IMR-90 (cell line): ENCODE measurements at regions not wholly inside any gene's neighbourhood (a gene's known extent, or its start where the extent isn't known, plus 50 kb on each side); places are given as distances from the start of the nearest gene placed in this dataset.

ENCODE experiments used
- ATAC-seq: fragments of 200-7000 bp; cut with Tn5 transposase; 2 replicates; pipeline ENCODE4 v1.9.1; 2020; ENCODE audit warnings: low read depth, mild to moderate bottlenecking, moderate library complexity
- BruUV-seq: library from RNA; stranded (reverse); fragments of 400-500 nt; replicated peaks from 2 replicates; lab custom pipeline; 2021; lab: Mats Ljungman, UMichigan
- CTCF ChIA-PET: fragments of 300-600 bp; formaldehyde crosslinking; extraction: SDS; loops from one replicate; lab custom pipeline; 2021; ENCODE audit warnings: antibody characterized with exemption; lab: Yijun Ruan, JAX
- POLR2A ChIA-PET: fragments of 300-600 bp; sonication (Branson Sonifier 250); formaldehyde crosslinking; loops from one replicate; lab custom pipeline; 2022; ENCODE audit warnings: antibody characterized with exemption; ENCODE audit not compliant: unreplicated experiment; lab: Charles Lee
- DNase-seq: peaks from one replicate; pipeline ENCODE4 v3.0.0; 2013
- H2AFZ ChIP-seq: replicated peaks from 2 replicates; pipeline ENCODE3; 2013; ENCODE audit warnings: low read length, mild to moderate bottlenecking; ENCODE audit not compliant: poor library complexity
- H2AK5ac ChIP-seq: 2 replicates; pipeline ENCODE4 v1.6.1; 2013; ENCODE audit warnings: low read depth, low read length, inconsistent platforms
- H2AK9ac ChIP-seq: replicated peaks from 2 replicates; pipeline ENCODE3; 2013; ENCODE audit warnings: mild to moderate bottlenecking, low read depth, low read length, moderate library complexity; ENCODE audit not compliant: poor library complexity
- H2BK120ac ChIP-seq: 2 replicates; pipeline ENCODE4 v1.6.1; 2013; ENCODE audit warnings: low read depth, low read length, inconsistent platforms
- H2BK15ac ChIP-seq: 3 replicates; pipeline ENCODE4 v1.6.1; 2013; ENCODE audit warnings: low read depth, low read length, inconsistent platforms
- H2BK20ac ChIP-seq: 2 replicates; pipeline ENCODE4 v1.6.1; 2013; ENCODE audit warnings: low read depth, mild to moderate bottlenecking, inconsistent platforms, low read length, moderate library complexity
- H2BK5ac ChIP-seq: 2 replicates; pipeline ENCODE4 v1.6.1; 2013; ENCODE audit warnings: mild to moderate bottlenecking, low read depth, low read length, inconsistent platforms; ENCODE audit not compliant: poor library complexity, severe bottlenecking
- H3K14ac ChIP-seq: replicated peaks from 2 replicates; pipeline ENCODE4 v1.6.1; 2013; ENCODE audit warnings: low read depth, low read length, inconsistent platforms
- H3K18ac ChIP-seq: 2 replicates; pipeline ENCODE4 v1.6.1; 2013; ENCODE audit warnings: low read depth, low read length, control low read depth
- H3K23ac ChIP-seq: 2 replicates; pipeline ENCODE4 v1.6.1; 2013; ENCODE audit warnings: low read depth, low read length, inconsistent platforms
- H3K27ac ChIP-seq: 2 replicates; pipeline ENCODE4 v1.5.1; 2013; ENCODE audit warnings: mild to moderate bottlenecking, control low read depth, low read length; ENCODE audit not compliant: insufficient read depth
- H3K27me3 ChIP-seq: 2 replicates; pipeline ENCODE4 v1.6.1; 2013; ENCODE audit warnings: low read length; ENCODE audit not compliant: control insufficient read depth, insufficient read depth
- H3K36me3 ChIP-seq: 2 replicates; pipeline ENCODE4 v1.6.1; 2013; ENCODE audit warnings: low read length, mixed read lengths; ENCODE audit not compliant: control insufficient read depth, insufficient read depth
- H3K4ac ChIP-seq: 2 replicates; pipeline ENCODE4 v1.6.1; 2013; ENCODE audit warnings: low read depth, low read length, inconsistent platforms
- H3K4me1 ChIP-seq: 2 replicates; pipeline ENCODE4 v1.6.1; 2013; ENCODE audit warnings: low read length, mixed read lengths; ENCODE audit not compliant: control insufficient read depth, insufficient read depth
- H3K4me2 ChIP-seq: 2 replicates; pipeline ENCODE4 v1.6.1; 2013; ENCODE audit warnings: low read depth, mild to moderate bottlenecking, control low read depth, low read length, moderate library complexity
- H3K4me3 ChIP-seq: 2 replicates; pipeline ENCODE4 v1.5.1; 2013; ENCODE audit warnings: low read depth, mild to moderate bottlenecking, control low read depth, low read length, moderate library complexity; ENCODE audit not compliant: insufficient read depth
- H3K56ac ChIP-seq: 2 replicates; pipeline ENCODE4 v1.6.1; 2013; ENCODE audit warnings: low read length, inconsistent platforms; ENCODE audit not compliant: insufficient read depth; ENCODE audit errors: extremely low read depth
- H3K79me1 ChIP-seq, 2 experiments: 2 replicates each; pipeline ENCODE4 v1.6.1; 2013; ENCODE audit warnings: low read length in 2 of 2, inconsistent platforms in 1 of 2, low read depth in 1 of 2
- H3K9ac ChIP-seq: 2 replicates; pipeline ENCODE4 v1.6.1; 2013; ENCODE audit warnings: low read depth, low read length, control low read depth
- H3K9me1 ChIP-seq: 2 replicates; pipeline ENCODE4 v1.6.1; 2013; ENCODE audit warnings: low read length, inconsistent platforms; ENCODE audit not compliant: insufficient read depth
- H3K9me3 ChIP-seq: 2 replicates; pipeline ENCODE4 v1.6.1; 2013; ENCODE audit warnings: low read length; ENCODE audit not compliant: control insufficient read depth, insufficient read depth
- H4K20me1 ChIP-seq: 2 replicates; pipeline ENCODE4 v1.6.1; 2013; ENCODE audit warnings: low read length, inconsistent platforms; ENCODE audit not compliant: insufficient read depth
- H4K5ac ChIP-seq: 2 replicates; pipeline ENCODE4 v1.6.1; 2013; ENCODE audit warnings: mild to moderate bottlenecking, low read depth, low read length, control low read depth
- H4K8ac ChIP-seq, 2 experiments: 2 replicates each; pipeline ENCODE4 v1.6.1; 2013; ENCODE audit warnings: low read depth in 2 of 2, low read length in 2 of 2, control low read depth in 1 of 2, inconsistent platforms in 1 of 2
- H4K91ac ChIP-seq: 2 replicates; pipeline ENCODE4 v1.6.1; 2013; ENCODE audit warnings: low read depth, low read length, inconsistent platforms; ENCODE audit not compliant: insufficient read depth
- BHLHE40 ChIP-seq: fragments of 150-350 bp; IDR thresholded peaks from 2 replicates; pipeline ENCODE4 v1.6.1; 2016; ENCODE audit warnings: mild to moderate bottlenecking, low read depth, low read length
- CEBPB ChIP-seq: IDR thresholded peaks from 2 replicates; pipeline ENCODE4 v1.6.1; 2012; ENCODE audit warnings: low read depth, low read length, improper control_type of control experiment
- FOS ChIP-seq: fragments of 150-350 bp; IDR thresholded peaks from 2 replicates; pipeline ENCODE4 v1.6.1; 2016; ENCODE audit warnings: low read depth, low read length
- MAFK ChIP-seq: IDR thresholded peaks from 2 replicates; pipeline ENCODE4 v1.6.1; 2012; ENCODE audit warnings: low read depth, low read length, improper control_type of control experiment
- MAZ ChIP-seq: IDR thresholded peaks from 2 replicates; pipeline ENCODE4 v1.6.1; 2012; ENCODE audit warnings: low read depth, mild to moderate bottlenecking, low read length, improper control_type of control experiment, moderate library complexity, borderline replicate concordance
- NFE2L2 ChIP-seq: fragments of 150-350 bp; IDR thresholded peaks from 2 replicates; pipeline ENCODE4 v1.6.1; 2016; ENCODE audit warnings: low read depth, mild to moderate bottlenecking, low read length
- POLR2A ChIP-seq: IDR thresholded peaks from 2 replicates; pipeline ENCODE4 v1.6.1; 2012; ENCODE audit warnings: mild to moderate bottlenecking, low read depth, low read length
- RAD21 ChIP-seq: IDR thresholded peaks from 2 replicates; pipeline ENCODE4 v1.6.1; 2012; ENCODE audit warnings: low read length, improper control_type of control experiment
- SMC3 ChIP-seq: fragments of 150-350 bp; IDR thresholded peaks from 2 replicates; pipeline ENCODE4 v1.6.1; 2016; ENCODE audit warnings: low read depth, mild to moderate bottlenecking, antibody characterized with exemption, low read length, moderate library complexity
- WGBS, 2 experiments: methylation state at CpG; one replicate each; pipeline versions ENCODE4 v1.1.5 to v1.1.7; 2013; ENCODE audit warnings: missing lambda C conversion rate in 2 of 2; ENCODE audit not compliant: insufficient read length in 1 of 2; ENCODE audit errors: extremely low coverage in 2 of 2; 5-methylcytosine and 5-hydroxymethylcytosine counted together
- dilution Hi-C: fragments of 300-500 bp; cut with HindIII; formaldehyde crosslinking; loops from one replicate; pipeline ENCODE4 v1.14.3; 2018; ENCODE audit warnings: low sequenced_read_pairs; ENCODE audit not compliant: unreplicated experiment
- in situ Hi-C: fragments of 300-500 bp; cut with MboI; formaldehyde crosslinking; loops from 3 replicates; pipeline ENCODE4 v1.14.3; 2019; ENCODE audit warnings: low sequenced_read_pairs, inconsistent platforms, mixed read lengths
- intact Hi-C: fragments of 100-400 bp; cut with micrococcal nuclease; formaldehyde crosslinking; loops from 2 replicates; pipeline ENCODE4 v1.10.0; 2022

DNA sequence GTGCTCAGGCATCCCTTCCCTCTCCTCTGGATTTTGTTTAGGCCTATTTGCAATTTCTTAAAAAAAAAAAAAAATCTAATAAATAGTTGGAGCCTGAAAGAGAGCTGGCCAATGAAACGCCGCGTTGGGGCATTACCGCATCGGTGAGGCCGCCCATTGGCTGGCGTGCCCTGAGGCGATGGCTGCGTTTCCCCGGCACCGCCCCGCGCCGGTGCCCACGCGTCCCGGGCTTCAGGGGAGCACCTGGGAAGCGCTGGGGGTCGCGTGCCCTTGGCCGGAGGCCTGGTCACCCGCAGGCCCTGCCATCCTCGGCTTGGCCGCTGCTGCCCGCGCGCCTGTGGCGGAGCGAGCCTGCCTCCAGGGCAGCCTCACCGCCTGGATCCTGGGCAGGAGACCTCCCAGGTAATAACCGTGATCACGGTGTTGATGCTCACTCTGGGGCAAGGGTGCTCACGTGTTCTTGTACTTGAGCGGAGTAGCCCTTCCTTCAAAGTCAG is 155.4 kb downstream of the NRN1 start:
- Histone ChIP-seq H2AK5ac (no peak overlapping the region), H3K23ac (no peak overlapping the region), H2BK5ac (no peak overlapping the region), H4K20me1 (no peaks in the 10 kb centered on the region), H3K9ac (no peak overlapping the region), H2BK20ac (no peak overlapping the region), H3K14ac (no peak overlapping the region), H3K36me3 (no peaks in the 10 kb centered on the region), H3K4me1 (no peaks in the 10 kb centered on the region), H3K79me1 (no peaks in the 10 kb centered on the region), H3K56ac (no peak overlapping the region), H2AK9ac (no peak overlapping the region), H3K4me3 (no peak overlapping the region; the same call in 1 of the 2 replicates), H3K4me2 (peak overlapping the region; percentile 30; the same call in 1 of the 2 replicates), H2AFZ (peak overlapping the region; percentile 58), H4K8ac (no peak overlapping the region), H3K27me3 (peaks cover 2% of the 10 kb centered on the region; the same call in 1 of the 2 replicates), H4K5ac (no peak overlapping the region), H2BK120ac (no peak overlapping the region), H3K9me1 (no peaks in the 10 kb centered on the region), H3K18ac (no peak overlapping the region), H2BK15ac (no peak overlapping the region), H3K27ac (no peak overlapping the region), H4K91ac (no peak overlapping the region), H3K4ac (no peak overlapping the region), H3K9me3 (0 out of 2 replicates have a peak, but pooled peaks cover 2% of the 10 kb centered on the region)
- intact Hi-C loops (no loop called here), in situ Hi-C loops (no loop called here), dilution Hi-C loops (no loop called here)
- BruUV-seq = no TSS peak
- TF ChIP-seq FOS = no peak
- TF ChIP-seq POLR2A = no peak
- no peak for TF ChIP-seq NFE2L2
- no peak for TF ChIP-seq CEBPB
- TF ChIP-seq SMC3 = no peak
- TF ChIP-seq MAFK = no peak
- no peak for TF ChIP-seq RAD21
- TF ChIP-seq BHLHE40 = no peak
- TF ChIP-seq MAZ = no peak
- CTCF ChIA-PET = no interaction called here
- DNase-seq = no peak
- peak; percentile 72 for ATAC-seq
- POLR2A ChIA-PET = no interaction called here
- WGBS, 2 experiments = 7% methylated on average over 20 of the region's 34 CpGs; no CpG with 5 or more reads in 1 of the 2 experiments
